RWPE1 (cell line): ENCODE measurements at regions not wholly inside any gene's neighbourhood (a gene's known extent, or its start where the extent isn't known, plus 50 kb on each side); places are given as distances from the start of the nearest gene placed in this dataset.

Experiments
- CTCF ChIA-PET: fragments of 350-600 bp; sonication (Branson Sonifier 250); formaldehyde crosslinking; extraction: SDS; loops from one replicate; lab custom pipeline; 2021; lab: Yijun Ruan, JAX
- POLR2A ChIA-PET: fragments of 400-600 bp; formaldehyde crosslinking; extraction: SDS; loops from one replicate; lab custom pipeline; 2020; ENCODE audit warnings: antibody characterized with exemption; ENCODE audit not compliant: low non-redundant PET; lab: Yijun Ruan, JAX
- DNase-seq: peaks from one replicate; pipeline ENCODE4 v3.0.0; 2012; ENCODE audit warnings: low spot score
- H3K27ac ChIP-seq: fragments of 450-650 bp; 2 replicates; pipeline ENCODE4 v1.5.1; 2017
- CTCF ChIP-seq: fragments of 450-650 bp; conservative IDR thresholded peaks from 2 replicates; pipeline ENCODE4 v1.5.1; 2017; ENCODE audit warnings: low read depth, mild to moderate bottlenecking

DNA sequence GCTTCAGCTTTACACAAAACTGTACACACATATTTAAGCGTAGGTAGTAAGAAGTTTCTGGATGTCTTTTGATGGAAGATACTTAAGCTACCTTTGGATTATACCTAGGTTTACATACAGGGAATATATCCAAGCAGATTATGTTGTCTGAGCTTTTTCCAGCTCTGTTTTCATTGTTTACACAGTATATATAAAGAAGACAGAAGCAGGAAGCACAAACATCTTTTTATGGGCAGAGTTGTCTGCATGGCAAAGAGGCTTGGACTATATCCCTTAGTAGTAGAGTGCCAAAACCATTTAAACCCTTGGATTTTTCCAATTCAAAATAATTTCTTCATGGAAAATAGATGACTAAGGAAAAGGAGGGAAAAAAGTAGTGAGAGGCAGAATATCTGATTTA is 329.4 kb upstream of the AGA start:
- no peak for DNase-seq
- H3K27ac ChIP-seq = no peak overlapping the region
- no peak for TF ChIP-seq CTCF
- ChIA-PET POLR2A (no interaction called here), CTCF (interaction anchor here (0.5 kb wide), 1 partner anchor 1403 kb away, joined by 6 read pairs; no protein-coding TSS in a partner anchor)

DNA sequence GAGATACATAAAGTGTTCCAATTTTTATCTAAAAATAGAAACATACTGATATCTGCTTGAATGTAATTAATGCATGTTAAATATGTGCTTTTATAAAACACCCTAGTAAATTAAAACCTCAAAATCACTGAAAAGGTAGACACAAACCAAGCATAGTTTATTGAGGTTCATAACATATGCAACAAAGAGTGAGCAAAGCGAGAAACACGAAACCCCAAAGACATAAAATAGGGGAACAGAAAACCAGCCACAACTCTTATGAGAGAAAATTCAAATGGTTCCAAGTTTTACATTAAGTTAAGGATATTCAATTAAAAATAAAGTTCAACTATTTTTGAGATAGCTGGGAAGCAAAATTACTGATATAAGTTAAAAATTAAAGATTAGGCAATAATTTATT is 336.4 kb upstream of the AGA start:
- no peak for TF ChIP-seq CTCF
- CTCF ChIA-PET = no interaction called here
- H3K27ac ChIP-seq = no peak overlapping the region
- no peak for DNase-seq
- POLR2A ChIA-PET = no interaction called here

GRCh38 chr4:177785000-177785399 is 342.8 kb upstream of the AGA start:
- no peak for DNase-seq
- POLR2A ChIA-PET = no interaction called here
- H3K27ac ChIP-seq = no peak overlapping the region
- no peak for TF ChIP-seq CTCF
- CTCF ChIA-PET = interaction anchor here (0.7 kb wide), 1 partner anchor 58 kb away, joined by 3 read pairs; no protein-coding TSS in a partner anchor

DNA sequence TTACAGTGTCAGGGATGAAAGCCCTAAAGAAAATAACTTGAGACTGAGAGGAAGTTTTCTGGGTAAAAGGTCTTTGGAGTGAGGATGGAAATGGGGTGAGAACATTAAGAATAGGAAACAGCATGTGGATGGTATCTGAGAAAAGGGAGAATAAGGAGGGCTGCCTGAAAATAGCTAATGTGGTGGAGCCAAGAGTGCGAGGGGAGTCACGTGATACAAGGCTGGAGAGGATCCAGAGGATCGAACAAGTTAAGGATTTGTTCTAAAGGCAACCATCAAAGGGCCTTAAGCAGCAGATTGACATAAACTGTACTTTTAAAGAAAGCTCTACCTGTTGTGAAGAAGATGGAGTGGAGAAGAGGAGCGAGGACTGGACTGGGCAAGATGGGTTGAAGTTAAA is 347.4 kb upstream of the AGA start:
- DNase-seq = no peak
- CTCF ChIA-PET = no interaction called here
- no peak overlapping the region for H3K27ac ChIP-seq
- no peak for TF ChIP-seq CTCF
- POLR2A ChIA-PET = no interaction called here

DNA sequence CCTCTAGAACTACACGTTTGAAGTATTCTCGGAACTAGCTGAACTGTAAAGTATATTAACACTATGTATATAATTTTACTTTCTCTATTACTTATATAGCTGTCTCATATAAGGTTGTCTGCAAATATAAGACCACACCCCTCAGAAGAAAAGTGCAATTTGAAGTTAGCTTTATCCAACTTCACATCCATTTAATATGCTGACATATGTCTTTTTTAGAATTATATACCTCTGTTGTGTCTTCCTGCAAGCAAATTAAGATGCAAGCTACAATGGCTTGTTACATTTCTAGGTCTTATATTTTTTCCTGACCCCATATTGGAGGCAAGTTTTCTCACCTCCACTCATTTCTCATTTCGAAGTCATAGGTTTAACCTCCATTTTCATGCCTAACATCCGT is 349.0 kb upstream of the AGA start:
- no peak for TF ChIP-seq CTCF
- ChIA-PET CTCF (interaction anchor here (0.7 kb wide), 1 partner anchor 9 kb away, joined by 3 read pairs; no protein-coding TSS in a partner anchor), POLR2A (no interaction called here)
- H3K27ac ChIP-seq = no peak overlapping the region
- no peak for DNase-seq

DNA sequence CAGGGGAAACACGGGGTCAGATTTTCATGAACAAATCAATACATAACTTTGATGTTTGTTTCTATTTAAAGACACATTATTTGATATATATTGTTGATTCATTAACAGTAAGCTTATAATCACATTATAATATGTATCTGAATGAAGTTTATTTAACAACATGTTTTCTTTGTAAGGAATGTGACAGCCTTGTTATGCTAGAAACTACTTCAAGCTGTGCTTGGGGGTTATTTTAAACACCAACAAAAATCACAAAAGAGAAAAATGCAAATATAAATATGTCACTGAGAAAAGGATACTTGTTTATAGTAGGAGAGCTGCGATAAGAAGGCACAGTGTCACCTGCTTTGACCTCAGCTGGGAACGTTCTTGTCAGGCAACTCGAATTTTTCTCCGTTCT is 354.6 kb upstream of the AGA start:
- DNase-seq = no peak
- ChIA-PET POLR2A (no interaction called here), CTCF (no interaction called here)
- no peak for TF ChIP-seq CTCF
- no peak overlapping the region for H3K27ac ChIP-seq

- TF ChIP-seq CTCF = no peak
- ChIA-PET CTCF (no interaction called here), POLR2A (no interaction called here)
- DNase-seq = no peak
- no peak overlapping the region for H3K27ac ChIP-seq
Measured at GRCh38 chr4:177798161-177798560, 355.9 kb upstream of the AGA start.
